ENCODE measurements at regions not wholly inside any gene's neighbourhood (a gene's known extent, or its start where the extent isn't known, plus 50 kb on each side); places are given as distances from the start of the nearest gene placed in this dataset.
"Not testable (repeated sequence)": the region's sequence is repeated elsewhere in the genome, so short reads cannot be mapped to it uniquely, and the experiment has no call there.

DNA sequence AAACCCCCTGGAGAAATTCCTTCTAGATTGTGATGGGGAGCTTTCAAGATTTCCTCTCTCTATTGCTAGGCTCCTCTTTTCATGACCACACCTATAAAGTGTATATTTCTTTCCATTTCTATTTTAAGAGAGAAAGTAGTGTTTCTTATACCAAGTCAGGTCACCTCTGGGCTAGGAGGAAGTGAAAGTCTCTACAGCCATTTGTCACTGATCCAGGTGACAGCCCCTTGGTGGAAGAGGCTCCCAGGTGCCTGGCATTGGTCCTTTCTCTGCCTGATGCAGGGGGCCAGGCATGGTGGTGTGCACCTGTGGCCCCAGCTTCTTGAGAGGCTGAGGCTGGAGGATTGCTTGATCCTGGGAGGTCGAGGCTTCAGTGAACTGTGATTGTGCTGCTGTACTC lies 64.7 kb downstream of the DHCR7 start:
- DNase-seq, result no peak

DNA sequence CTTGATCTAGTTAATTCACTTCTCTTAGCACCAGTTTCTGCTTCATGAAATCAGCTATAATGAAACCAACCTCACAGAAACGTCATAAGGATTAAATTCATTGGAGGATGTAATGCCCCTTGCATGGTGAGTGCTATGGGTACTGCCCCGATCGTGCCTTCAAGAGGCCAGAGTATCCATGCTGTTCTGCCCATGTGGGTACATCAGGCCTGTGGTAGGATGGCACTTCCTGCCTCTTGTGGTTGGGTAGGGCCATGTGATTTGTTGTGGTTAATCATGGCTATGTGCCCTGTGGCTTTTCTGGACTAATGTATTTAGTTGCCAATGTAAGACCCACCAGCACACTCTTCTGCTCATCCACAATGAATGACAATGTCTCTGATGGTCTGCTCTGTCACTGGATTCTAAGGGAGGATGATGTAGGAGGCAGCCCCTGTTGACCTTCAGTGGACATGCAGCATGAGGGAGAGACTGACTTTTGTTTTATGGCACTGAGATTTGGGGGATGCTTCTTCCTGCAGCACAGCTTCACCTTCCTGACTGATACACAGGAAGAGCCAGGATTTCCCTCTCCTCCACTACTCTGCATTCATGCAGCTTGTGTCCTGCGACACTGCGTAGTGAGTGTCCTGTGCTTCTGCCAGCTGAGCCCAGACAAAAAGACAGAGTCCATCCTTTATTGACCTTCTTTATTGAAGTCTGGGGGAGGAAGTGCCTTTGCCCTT lies 66.2 kb downstream of the DHCR7 start:
- DNase-seq, result no peak

DNA sequence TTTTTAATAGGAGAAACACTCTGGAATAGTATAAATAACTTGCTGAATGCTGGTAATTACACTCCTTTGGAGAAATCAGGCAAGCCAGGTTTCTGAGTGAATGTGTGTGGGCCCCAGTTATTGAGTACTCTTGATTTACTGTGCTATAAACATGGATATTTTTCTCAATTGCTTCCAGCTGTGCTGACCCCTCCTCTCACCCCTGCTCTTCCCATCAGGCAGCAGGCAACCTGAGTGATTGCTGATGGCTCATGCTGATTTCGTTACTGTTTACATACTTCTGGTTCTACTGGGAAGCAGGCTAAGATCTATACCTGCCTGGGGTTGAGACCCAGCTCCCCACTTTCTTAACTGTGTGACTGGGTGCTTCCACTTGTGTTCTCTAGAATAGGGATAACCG lies 68.5 kb downstream of the DHCR7 start:
- no peak for DNase-seq

DNA sequence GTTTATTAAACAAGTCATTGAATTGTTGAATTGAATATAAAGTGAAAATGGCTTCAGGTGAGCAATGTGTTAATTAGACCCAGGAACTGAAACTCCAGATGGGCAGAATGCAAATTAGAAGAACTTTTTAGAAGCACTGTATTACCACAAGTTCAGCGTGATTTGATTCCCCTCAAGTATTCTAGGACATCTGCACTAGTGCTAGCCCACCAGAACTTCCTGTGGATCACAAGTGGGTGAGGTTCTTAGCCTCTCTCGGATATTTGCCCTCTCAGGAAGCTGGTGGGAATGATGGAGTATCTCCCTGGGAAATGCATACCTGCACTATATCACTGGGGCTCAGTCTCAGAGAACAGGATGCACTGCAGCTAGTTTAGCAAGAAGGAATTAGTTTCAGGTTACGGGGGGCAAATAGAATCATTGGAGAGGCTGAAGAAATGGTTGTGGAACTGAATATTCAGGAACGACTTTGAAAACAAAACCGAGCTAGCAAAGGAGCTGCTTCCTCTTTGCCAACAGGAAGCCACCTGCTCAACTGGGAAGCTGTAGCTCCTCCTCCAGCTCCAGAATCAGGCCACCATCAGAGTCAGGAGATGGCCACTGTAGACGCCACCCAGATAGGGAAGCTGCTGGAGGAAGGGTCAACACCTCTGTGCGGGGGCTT lies 74.3 kb downstream of the DHCR7 start:
- no peak for DNase-seq

DNA sequence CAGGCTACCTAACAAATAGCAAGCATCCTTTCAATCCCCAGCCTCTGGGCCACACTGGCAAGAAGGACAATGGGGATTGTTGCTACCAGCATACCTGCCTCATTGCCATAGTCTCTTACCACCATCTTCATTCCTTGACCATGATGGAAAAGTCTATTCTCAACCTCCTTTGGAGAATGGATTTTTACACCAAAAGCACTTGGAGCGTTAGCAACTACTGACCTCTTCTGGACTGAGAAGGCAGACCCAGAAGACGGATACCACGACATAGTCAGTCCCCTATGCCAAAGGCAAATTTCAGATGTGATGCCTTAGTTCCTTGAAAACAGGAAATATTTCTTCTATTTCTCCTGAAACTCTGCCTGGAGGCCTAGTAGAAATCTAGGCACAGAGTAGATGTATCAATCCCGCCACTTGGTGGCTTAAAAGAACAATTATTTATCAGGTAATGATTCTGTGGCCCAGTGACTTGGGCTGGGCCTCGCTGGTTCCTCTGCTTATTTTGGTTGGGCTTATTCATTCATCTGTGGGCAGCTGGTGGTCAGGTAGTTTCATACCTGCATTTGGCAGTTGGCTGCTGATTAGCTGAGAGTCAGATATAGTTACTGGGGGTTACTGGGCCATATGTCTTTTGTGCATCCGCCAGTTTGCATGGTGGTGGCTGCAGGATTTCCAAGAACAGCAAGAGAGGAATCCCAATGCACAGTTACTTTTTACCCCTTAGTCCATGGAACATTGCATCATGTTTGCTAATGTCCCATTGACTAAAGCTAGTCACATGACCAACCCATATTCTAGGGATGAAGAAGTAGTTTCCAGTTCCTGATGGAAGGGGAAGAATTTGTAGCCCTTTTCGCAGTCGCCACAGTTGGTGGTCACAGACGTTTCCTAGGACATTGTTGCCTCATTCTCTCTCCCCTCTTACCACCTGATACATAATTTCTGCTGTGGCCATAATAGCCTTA lies 75.2 kb downstream of the DHCR7 start:
- DNase-seq, result peak; percentile 9

DNA sequence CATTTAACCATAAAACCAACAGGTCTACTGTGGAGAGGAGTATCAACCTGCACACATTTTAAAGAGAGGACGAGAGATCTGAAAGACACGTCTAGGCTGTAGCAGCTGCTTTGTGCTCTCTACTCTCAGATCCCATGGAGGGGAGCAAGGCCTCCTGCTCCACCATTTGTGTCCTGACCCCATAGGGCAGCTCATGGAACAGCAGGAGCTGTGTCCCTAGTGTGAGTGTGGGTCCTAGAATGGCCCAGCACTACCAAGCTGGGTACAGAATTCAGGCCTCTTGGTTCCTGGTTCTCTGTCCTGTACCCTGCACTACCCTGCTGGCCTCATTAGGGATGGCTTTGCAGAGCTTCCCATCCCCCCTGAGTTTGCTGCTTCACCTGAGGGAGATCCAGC lies 76.5 kb downstream of the DHCR7 start:
- no peak for DNase-seq

DNA sequence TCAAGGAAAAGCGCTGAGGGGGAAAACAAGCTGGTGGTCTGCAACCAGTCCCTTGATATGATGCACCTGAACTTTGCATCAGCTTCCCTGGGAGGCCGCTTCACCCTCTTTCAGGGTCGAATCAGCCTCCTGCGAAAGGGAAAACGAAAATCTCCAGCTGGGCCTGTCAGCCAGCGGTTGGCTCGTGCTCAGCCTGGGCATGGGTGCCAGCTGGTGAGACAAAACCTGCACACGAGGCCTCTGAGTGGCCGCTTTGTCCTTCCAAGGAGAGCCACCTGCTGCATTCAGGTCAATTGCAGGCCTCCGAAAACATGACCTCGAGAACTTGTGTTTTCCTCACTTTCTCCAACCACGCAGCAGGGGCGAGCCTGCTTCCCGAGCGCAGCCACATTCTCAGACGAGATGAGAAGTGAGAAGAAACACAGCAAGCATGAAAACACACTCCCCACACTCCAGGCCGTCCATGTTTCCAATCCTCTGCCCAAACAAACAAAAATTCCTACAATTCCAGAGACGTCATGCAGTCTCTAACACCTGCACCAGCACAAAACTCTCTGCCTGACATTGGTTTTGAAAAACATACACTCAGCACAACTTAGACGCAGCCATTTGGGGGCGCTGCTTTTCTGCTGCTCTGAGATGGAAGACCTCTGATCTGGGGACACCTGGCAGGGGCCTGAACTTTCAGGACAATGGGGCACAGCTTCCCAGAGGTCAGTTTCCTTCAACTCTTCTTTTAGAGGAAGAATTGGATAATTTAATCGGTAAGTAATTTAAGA lies 77.1 kb downstream of the DHCR7 start:
- no peak for DNase-seq

DNA sequence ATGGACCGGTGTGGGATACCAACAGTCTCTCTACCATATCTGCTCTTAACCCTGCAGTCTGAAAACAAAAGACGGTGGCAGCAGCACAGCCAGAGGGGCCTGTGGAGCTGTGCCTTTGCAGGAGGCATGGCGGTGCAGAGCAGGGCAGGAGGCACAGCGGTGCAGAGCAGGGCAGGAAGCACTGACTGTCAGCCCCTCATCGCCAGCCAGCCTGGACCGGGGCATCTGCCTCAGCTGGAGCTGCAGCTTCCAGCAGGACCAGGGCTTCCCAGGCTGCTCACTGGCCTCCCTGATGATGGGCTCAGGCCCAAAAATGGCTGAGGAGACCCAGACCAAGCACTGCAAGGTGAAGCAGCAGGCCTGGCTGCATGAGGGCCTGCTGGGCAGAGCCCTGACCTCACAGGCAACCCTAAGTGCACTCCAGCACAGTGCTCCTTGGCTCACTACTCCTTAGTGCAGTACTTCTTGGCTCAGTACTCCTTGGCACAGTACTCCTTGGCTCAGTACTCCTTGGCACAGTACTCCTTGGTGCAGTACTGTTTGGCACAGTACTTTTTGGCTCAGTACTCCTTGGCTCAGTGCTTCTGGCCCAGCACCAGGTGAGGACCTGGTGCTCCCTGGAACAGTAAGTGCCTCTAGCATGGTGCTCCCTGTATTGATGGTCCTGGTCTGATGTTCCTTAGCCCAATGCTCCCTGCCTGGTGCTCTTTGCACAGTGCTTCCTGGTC lies 78.0 kb downstream of the DHCR7 start:
- DNase-seq, result no peak

DNA sequence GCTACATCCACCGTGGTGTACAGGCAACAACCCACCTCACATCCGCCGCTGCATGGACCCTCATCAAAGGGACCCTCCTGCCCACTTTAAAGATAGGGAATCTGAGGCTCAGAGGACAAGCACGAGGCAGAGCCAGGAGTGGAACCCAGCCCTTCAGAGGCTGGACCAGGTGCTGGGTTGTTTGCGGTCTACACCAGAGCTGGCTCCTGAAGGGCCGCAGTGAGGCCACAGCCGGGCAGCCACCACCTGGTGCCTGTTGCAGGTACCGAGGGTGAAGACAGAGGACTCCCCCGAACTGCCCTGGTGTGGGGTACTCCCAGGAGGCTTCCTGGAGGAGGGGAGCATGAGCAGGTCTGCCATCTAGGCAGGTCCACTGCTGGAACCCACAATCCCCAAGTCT lies 78.8 kb downstream of the DHCR7 start:
- DNase-seq, result no peak

DNA sequence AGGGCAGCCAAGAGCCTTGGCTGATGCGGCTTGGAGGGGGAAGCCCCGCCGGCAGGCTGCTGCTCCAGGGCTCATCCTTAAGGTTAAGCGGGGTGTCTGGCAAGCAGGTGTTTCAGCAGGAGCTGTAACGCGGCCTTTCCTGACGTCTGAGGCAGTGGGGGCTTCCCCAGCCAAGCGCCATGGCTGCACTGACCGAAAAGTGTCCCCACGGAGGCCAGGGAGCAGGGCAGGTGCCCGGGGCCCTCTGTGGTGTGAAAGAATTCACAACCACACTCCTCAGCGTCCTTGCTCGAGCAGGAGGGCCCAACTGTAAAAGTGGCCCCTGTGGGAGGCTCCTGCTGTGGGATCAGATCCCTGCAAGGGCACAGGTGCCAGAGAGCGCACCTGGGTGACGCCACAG lies 79.2 kb downstream of the DHCR7 start:
- DNase-seq, result no peak

DNA sequence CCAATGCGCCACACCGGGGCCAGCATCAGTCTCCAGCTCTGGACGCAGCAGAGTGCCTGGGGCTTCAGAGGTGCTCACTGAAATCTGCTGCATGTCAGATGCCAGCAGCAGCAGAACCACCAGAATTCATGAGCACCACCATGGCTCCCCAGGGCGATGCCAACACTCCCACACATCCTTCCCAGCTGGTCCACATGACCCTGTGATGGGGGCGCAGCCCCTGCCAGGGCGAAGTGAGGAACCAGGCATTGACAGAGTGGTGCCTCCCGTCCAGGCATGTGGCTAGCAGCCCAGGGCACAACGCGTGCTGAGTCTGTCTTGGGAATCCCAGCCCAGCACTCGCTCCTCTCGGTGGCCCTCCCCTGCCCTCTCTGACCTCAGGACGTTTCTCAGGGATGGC lies 80.4 kb downstream of the DHCR7 start:
- DNase-seq, result no peak

DNA sequence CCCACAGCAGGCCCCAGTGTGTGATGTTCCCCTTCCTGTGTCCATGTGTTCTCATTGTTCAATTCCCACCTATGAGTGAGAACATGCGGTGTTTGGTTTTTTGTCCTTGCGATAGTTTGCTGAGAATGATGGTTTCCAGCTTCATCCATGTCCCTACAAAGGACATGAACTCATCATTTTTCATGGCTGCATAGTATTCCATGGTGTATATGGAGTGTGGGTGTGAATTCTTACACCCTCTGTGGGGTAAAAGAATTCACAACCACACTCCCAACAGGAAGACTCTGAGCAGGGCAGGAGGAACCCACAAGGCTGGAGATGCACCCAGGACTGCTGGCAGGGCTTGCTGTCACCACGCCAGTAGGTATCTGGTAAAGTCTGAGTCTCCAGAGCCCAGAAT lies 80.9 kb downstream of the DHCR7 start:
- DNase-seq, result not testable (repeated sequence)

DNA sequence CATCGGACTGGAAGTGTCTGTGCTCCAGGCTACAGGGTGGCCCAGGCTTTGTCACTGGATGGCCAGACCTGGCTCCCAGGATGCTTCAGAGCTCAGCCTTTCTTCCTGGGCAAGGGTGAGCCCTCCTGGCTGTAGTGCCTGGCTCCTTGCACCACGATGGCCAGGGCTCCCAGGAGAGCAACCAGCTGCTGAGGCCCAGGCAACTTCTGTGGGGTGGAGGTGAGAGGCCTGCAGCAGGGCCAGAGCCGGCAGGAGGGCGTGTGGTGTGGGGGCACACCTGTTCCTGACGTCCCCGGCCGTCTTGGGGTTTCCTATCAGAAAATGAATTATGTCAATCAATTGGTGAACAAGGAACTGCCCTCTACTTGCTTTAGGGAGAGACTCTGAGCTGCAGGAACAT lies 82.1 kb downstream of the DHCR7 start:
- no peak for DNase-seq

DNA sequence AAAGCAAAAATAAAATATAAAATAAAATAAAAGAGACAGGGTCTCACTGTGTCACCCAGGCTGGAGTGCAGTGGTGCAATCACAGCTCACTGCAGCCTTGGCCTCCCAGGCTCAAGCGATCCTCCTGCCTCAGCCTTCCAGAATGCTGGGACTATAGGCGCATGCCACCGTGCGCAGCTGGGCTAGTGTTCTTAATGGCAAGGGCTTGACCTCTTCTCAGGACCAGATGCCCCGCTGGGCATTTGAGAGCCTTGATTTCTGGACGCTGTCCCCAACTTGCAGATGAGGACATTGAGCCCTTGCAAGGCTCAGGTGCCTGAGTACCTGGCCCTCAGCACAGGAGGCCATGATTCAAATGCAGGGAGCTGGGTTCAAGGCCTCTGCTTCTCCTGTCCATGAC lies 82.6 kb downstream of the DHCR7 start:
- no peak for DNase-seq

DNA sequence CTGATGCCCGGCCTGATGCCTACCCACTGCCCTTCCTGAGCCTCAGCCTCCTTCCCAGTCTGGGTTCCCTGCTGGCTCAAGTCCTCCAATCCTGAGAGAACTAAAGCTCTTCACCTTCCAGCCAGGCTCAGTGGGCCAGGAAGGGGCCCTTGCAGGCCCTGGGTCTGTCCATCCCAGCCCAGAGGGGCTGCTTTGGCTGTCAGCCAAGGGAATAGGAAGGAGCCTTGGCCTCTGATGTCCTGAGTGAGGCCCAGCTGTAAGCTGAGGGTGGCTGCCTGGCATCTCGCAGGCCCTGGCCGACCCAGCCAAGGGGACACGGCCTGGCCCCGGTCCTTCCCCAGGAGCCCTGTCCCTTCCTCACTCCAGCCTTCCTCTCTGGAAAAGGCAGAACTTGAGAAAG lies 83.4 kb downstream of the DHCR7 start:
- DNase-seq, result no peak

DNA sequence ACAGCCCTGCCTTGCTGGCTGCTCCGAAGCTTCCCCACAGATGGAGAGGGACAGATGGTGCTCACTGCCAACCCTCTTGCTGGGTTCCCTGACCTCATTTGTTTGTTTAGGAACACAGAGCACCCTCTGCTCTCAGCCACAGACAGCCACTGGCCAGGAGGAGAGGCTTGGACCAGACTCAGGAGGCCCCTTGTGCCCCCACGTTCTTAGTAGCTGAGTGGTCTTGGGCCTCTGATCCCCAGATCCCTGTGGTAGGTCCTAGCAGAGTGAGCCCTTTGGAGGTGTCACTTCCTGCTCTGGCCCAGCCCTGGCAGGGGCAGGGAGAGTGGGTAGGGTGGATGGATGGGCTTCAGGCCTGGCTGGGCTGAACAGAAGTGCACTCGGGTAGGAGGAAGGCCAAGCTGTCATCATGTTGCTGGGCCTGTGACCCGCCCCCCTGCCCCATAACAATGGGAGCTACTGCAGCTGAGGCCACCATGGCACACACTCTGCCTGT lies 84.0 kb downstream of the DHCR7 start:
- DNase-seq, result no peak

DNA sequence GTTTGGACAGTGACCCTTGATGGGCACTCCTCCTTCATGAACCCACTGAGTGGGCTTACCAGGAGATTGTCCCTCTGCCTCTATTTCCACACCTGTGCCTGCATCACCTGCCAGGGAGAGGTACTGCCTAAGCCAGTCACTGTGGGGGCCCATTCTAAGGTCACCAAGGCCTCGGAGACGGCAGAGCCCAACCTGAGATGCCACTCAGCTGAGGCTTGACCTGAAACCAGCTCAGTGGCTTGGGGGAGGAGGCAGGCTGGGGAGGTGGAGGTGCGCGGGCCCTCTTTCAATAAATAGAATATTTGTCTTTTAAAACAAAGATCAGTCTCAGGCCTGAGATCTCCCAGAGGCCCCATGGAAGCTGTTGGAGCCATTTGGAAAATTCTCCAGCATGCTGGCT lies 84.5 kb downstream of the DHCR7 start:
- DNase-seq, result no peak

DNA sequence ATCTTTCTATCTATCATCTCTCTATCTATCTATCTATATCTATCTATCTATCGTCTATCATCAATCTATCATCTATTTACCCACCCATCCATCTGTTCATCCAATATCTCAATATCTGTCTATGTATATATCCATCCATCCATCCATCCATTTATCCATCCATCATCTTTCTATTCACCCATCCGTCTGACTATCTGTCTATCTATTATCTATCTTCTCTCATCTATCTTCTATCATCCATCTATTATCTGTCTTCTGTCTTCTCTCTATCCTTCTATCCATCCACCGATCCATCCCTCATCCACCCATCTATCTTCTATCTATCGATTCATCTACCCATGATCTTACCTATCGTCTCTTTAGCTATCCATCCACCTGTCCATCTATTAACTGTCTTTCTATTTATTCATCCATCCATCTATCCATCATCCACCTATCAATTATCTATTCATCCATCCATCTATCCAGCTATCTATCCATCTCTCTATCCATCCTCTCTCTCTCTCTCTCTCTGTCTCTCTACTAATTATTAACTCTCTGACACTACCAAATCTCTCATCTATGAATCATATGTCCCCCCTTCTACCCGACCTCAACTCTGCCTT lies 89.1 kb downstream of the DHCR7 start:
- no peak for DNase-seq

DNA sequence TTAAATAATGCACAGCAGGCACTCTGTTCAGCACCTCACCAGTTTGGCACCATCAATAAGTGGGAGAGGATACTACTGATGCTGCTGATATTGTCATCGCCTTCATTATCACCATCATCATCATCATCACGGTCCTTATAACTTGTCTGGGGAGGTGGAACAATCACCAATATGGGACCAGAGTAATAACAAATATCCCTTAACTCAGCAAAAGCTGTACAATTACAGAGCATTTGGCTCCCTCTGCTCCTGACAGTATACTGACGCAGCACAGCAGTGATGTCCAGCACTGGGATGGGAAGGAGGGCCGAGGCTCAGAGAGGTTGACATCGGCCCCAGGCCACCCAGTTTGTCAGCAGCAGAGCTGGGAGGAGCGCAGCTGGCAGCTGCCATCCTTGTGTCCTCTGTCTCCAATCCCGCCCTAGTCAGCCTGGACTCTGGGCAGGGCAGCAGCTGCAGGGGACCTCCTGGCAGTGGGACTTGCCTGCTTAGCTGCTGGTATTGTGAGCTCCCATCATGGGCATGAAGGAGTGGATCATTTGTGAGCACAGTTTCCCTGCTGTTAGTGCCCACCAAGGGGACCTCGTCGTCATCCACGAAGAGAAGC lies 90.0 kb downstream of the DHCR7 start:
- no peak for DNase-seq

DNA sequence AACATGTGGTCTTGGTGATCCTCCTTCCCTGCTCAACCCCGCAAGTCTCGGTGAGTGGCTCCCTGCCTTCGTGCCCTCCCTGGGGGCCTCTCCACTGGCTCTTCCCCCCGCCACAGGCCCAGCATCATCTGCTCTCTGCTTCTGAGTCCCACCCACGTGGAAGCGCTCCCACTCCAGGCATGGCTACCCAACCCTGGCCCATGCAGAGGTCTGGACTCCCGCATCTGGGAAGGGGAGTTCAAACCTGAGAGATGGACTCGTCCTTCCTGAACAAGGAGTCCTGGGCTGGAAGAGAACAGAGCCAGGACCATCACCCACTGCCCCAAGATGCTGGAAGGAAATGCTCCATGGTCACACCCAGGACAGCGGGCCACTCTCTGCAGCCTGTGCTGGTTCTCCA lies 90.8 kb downstream of the DHCR7 start:
- DNase-seq, result no peak

DNA sequence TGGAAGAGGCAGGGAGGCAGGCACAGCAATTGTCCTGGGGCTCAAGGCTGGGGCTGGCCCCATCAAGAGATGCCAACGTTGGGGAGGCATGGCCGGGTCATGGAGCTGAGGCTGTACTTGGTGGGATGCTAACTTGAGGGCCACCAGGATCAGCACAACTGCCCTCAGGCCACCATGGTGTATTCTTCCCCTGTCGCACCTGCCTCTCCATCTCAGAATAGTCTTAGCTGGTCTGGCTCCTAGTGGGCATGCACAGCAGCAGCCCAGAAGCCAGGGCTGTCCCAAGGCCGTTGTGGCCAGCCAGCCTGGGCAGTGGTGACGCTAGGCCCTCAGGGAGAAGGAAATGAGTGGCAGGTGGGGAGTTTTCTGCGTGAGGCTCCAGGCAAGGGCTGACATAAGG lies 91.3 kb downstream of the DHCR7 start:
- DNase-seq, result no peak

Data from fibroblast of upper back skin (primary cell).